ENCODE measurements at regions not wholly inside any gene's neighbourhood (a gene's known extent, or its start where the extent isn't known, plus 50 kb on each side); places are given as distances from the start of the nearest gene placed in this dataset.

- Histone ChIP-seq H3K27ac (replicated peaks in 1 of 4) (no peak overlapping the region), H3K9me3 (no peaks in the 10 kb centered on the region), H3K4me1 (peaks cover 2 to 8% (median 4%) of the 10 kb centered on the region in 4 donors), H3K36me3 (no peaks in the 10 kb centered on the region), H3K27me3 (no peaks in the 10 kb centered on the region), H3K4me3 (no peak overlapping the region)
- no peak for DNase-seq (ENCODE audit: extremely low spot score)
- WGBS: 0% methylated on average over 1 of the region's 2 CpGs
- TF ChIP-seq POLR2A (IDR thresholded peaks at IDR 0.05; ENCODE audit: low read depth) (no peak), EP300 (IDR thresholded peaks at IDR 0.05) (no peak), POLR2AphosphoS5 (IDR thresholded peaks at IDR 0.05) (no peak)
- TF ChIP-seq, protein P1, sequence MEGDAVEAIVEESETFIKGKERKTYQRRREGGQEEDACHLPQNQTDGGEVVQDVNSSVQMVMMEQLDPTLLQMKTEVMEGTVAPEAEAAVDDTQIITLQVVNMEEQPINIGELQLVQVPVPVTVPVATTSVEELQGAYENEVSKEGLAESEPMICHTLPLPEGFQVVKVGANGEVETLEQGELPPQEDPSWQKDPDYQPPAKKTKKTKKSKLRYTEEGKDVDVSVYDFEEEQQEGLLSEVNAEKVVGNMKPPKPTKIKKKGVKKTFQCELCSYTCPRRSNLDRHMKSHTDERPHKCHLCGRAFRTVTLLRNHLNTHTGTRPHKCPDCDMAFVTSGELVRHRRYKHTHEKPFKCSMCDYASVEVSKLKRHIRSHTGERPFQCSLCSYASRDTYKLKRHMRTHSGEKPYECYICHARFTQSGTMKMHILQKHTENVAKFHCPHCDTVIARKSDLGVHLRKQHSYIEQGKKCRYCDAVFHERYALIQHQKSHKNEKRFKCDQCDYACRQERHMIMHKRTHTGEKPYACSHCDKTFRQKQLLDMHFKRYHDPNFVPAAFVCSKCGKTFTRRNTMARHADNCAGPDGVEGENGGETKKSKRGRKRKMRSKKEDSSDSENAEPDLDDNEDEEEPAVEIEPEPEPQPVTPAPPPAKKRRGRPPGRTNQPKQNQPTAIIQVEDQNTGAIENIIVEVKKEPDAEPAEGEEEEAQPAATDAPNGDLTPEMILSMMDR (IDR thresholded peaks at IDR 0.05): no peak
- intact Hi-C loops (cut with DNase I): loop anchor here (10.0 kb wide), 2 partner anchors 122 to 712 kb away; no protein-coding TSS in a partner anchor
Measured at GRCh38 chr18:45387229-45387628, 228.0 kb upstream of the SLC14A2 start.

- Histone ChIP-seq H3K36me3 (no peaks in the 10 kb centered on the region), H3K4me1 (no peaks in the 10 kb centered on the region), H3K27ac (replicated peaks in 1 of 4) (no peak overlapping the region), H3K9me3 (no peaks in the 10 kb centered on the region), H3K4me3 (no peak overlapping the region), H3K27me3 (no peaks in the 10 kb centered on the region)
- TF ChIP-seq POLR2A (IDR thresholded peaks at IDR 0.05; ENCODE audit: low read depth) (no peak), POLR2AphosphoS5 (IDR thresholded peaks at IDR 0.05) (no peak), EP300 (IDR thresholded peaks at IDR 0.05) (no peak)
- TF ChIP-seq, protein P1 (IDR thresholded peaks at IDR 0.05): no peak
- no peak for DNase-seq (ENCODE audit: extremely low spot score)
- WGBS: 74% methylated on average over 3 of the region's 3 CpGs
- intact Hi-C loops (cut with DNase I): no loop called here
Measured at GRCh38 chr18:45398448-45398847, 216.8 kb upstream of the SLC14A2 start.

GRCh38 chr18:45399146-45399545 is 216.1 kb upstream of the SLC14A2 start:
- 100% methylated on average over 2 of the region's 2 CpGs for WGBS
- TF ChIP-seq POLR2AphosphoS5 (IDR thresholded peaks at IDR 0.05) (no peak), EP300 (IDR thresholded peaks at IDR 0.05) (no peak)
- TF ChIP-seq, protein P1 (IDR thresholded peaks at IDR 0.05): no peak
- intact Hi-C loops (cut with DNase I): no loop called here

DNA sequence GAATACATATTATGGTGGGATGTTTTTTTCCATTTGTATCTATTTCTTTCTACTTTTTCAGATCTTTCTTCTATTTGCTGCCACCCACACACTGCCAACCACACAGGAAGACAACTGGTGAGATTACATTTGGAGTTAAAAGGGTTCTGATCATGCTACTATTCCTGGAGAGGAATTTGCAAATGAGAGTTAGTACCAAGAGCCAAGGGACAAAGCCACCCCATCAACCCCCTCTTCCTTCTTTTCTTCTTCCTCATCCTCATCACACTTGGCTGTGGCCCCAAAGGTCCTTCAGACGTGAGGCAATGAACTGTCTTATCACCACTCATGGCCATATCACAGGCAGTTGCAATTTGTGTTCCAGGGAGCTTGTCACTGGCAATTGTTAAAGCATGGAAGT is 215.6 kb upstream of the SLC14A2 start:
- DNase-seq (ENCODE audit: extremely low spot score): no peak
- TF ChIP-seq POLR2A (IDR thresholded peaks at IDR 0.05; ENCODE audit: low read depth): no peak
- TF ChIP-seq POLR2AphosphoS5 (IDR thresholded peaks at IDR 0.05): no peak
- TF ChIP-seq EP300 (IDR thresholded peaks at IDR 0.05): no peak
- TF ChIP-seq, protein P1 (IDR thresholded peaks at IDR 0.05): no peak
- WGBS: 62% methylated on average over 1 of the region's 1 CpG
- Histone ChIP-seq H3K36me3 (no peaks in the 10 kb centered on the region), H3K27ac (replicated peaks in 1 of 4) (no peak overlapping the region), H3K4me3 (no peak overlapping the region), H3K27me3 (no peaks in the 10 kb centered on the region), H3K4me1 (no peaks in the 10 kb centered on the region), H3K9me3 (no peaks in the 10 kb centered on the region)
- intact Hi-C loops (cut with DNase I): loop anchor here (10.0 kb wide), 2 partner anchors 65 to 145 kb away; no protein-coding TSS in a partner anchor

More at GRCh38 chr18:45399146-45399545, 216.1 kb upstream of the SLC14A2 start:
- DNase-seq (ENCODE audit: extremely low spot score): no peak
- H3K27ac ChIP-seq (replicated peaks in 1 of 4): no peak overlapping the region
- H3K4me1 ChIP-seq: no peaks in the 10 kb centered on the region
- H3K9me3 ChIP-seq: no peaks in the 10 kb centered on the region
- H3K27me3 ChIP-seq: no peaks in the 10 kb centered on the region
- H3K4me3 ChIP-seq: no peak overlapping the region
- H3K36me3 ChIP-seq: no peaks in the 10 kb centered on the region

DNA sequence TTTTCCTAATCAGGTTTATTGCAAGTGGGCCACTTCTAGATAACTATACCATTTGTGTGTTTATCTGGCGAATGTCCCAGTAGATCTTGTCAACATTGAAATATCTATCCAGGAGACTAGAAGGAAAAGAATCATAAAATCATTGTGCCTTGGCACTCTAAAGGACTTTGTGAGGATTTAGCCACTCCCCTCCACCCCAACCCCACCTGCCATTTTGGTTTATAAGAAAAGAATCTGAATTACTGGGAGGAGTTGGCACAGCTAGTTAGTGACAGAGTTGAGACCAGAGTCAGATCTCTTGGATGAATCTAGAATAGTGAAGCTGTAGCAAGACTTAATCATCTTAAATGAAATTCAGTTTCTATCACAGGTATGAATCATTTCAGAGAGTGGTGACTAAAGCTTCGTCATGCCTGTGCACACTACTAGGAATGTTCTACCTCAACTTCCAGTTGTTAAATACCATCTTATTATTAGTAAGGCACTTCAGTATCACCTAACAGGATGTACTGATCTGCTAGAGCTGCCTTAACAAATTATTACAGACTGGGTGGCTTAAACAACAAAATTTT is 212.7 kb upstream of the SLC14A2 start:
- intact Hi-C loops (cut with DNase I): loop anchor here (10.0 kb wide), 2 partner anchors 62 to 142 kb away; no protein-coding TSS in a partner anchor
- H3K36me3 ChIP-seq: no peaks in the 10 kb centered on the region
- H3K9me3 ChIP-seq: no peaks in the 10 kb centered on the region
- 93% methylated on average over 2 of the region's 2 CpGs for WGBS
- no peaks in the 10 kb centered on the region for H3K27me3 ChIP-seq
- no peak for DNase-seq (ENCODE audit: extremely low spot score)
- TF ChIP-seq POLR2AphosphoS5 (IDR thresholded peaks at IDR 0.05): no peak
- TF ChIP-seq, protein P1 (IDR thresholded peaks at IDR 0.05): no peak
- no peak for TF ChIP-seq POLR2A (IDR thresholded peaks at IDR 0.05; ENCODE audit: low read depth)
- no peak for TF ChIP-seq EP300 (IDR thresholded peaks at IDR 0.05)
- H3K27ac ChIP-seq (replicated peaks in 1 of 4): no peak overlapping the region
- H3K4me3 ChIP-seq: no peak overlapping the region
- no peaks in the 10 kb centered on the region for H3K4me1 ChIP-seq
